Osteoblast (primary cell): ENCODE measurements at regions not wholly inside any gene's neighbourhood (a gene's known extent, or its start where the extent isn't known, plus 50 kb on each side); places are given as distances from the start of the nearest gene placed in this dataset.

ENCODE experiments used
- DNase-seq: peaks from one replicate; pipeline ENCODE4 v3.0.0; 2011; ENCODE audit warnings: low spot score, mixed read lengths; ENCODE audit not compliant: insufficient read length; ENCODE audit errors: missing footprints
- H2AFZ ChIP-seq: 2 replicates; pipeline ENCODE4 v1.6.0; 2011; ENCODE audit warnings: mild to moderate bottlenecking, low read length
- H3K27ac ChIP-seq: 2 replicates; pipeline ENCODE4 v1.5.1; 2011; ENCODE audit warnings: mild to moderate bottlenecking, low read depth, low read length, moderate library complexity
- H3K27me3 ChIP-seq: 2 replicates; pipeline ENCODE4 v1.6.0; 2012; ENCODE audit warnings: mild to moderate bottlenecking, control low read depth, inconsistent platforms, low read length, moderate library complexity; ENCODE audit not compliant: insufficient read depth
- H3K36me3 ChIP-seq: 2 replicates; pipeline ENCODE4 v1.5.1; 2011; ENCODE audit warnings: mild to moderate bottlenecking, low read length, control low read depth, moderate library complexity; ENCODE audit not compliant: insufficient read depth
- H3K4me1 ChIP-seq: 2 replicates; pipeline ENCODE4 v1.5.1; 2011; ENCODE audit warnings: mild to moderate bottlenecking, low read length, control low read depth, moderate library complexity; ENCODE audit not compliant: insufficient read depth
- H3K4me2 ChIP-seq: 2 replicates; pipeline ENCODE4 v1.6.0; 2011; ENCODE audit warnings: mild to moderate bottlenecking, low read length; ENCODE audit not compliant: insufficient read depth
- H3K4me3 ChIP-seq: fragments of 200-600 bp; sonication (generic); 3 replicates; pipeline ENCODE4 v1.5.1; 2012; ENCODE audit warnings: mild to moderate bottlenecking, low read length, inconsistent platforms; ENCODE audit not compliant: insufficient read depth
- H3K79me2 ChIP-seq: 2 replicates; pipeline ENCODE4 v1.6.0; 2012; ENCODE audit warnings: mild to moderate bottlenecking, low read length, control low read depth, inconsistent platforms; ENCODE audit not compliant: insufficient read depth
- H3K9me3 ChIP-seq: 2 replicates; pipeline ENCODE4 v1.5.1; 2011; ENCODE audit warnings: low read depth, low read length, control low read depth
- H4K20me1 ChIP-seq: 2 replicates; pipeline ENCODE4 v1.6.0; 2012; ENCODE audit warnings: mild to moderate bottlenecking, low read length, control low read depth; ENCODE audit not compliant: insufficient read depth
- TF ChIP-seq, protein P1 (sequence below): IDR thresholded peaks from 2 replicates; pipeline ENCODE4 v1.5.1; 2011; ENCODE audit warnings: mild to moderate bottlenecking, low read depth, low read length, moderate library complexity; ENCODE audit errors: extremely low read depth

- H3K9me3 ChIP-seq: no peaks in the 10 kb centered on the region
- no peak overlapping the region for H3K4me3 ChIP-seq
- no peak overlapping the region for H2AFZ ChIP-seq
- no peaks in the 10 kb centered on the region for H3K4me1 ChIP-seq
- no peaks in the 10 kb centered on the region for H3K79me2 ChIP-seq
- TF ChIP-seq, protein P1, sequence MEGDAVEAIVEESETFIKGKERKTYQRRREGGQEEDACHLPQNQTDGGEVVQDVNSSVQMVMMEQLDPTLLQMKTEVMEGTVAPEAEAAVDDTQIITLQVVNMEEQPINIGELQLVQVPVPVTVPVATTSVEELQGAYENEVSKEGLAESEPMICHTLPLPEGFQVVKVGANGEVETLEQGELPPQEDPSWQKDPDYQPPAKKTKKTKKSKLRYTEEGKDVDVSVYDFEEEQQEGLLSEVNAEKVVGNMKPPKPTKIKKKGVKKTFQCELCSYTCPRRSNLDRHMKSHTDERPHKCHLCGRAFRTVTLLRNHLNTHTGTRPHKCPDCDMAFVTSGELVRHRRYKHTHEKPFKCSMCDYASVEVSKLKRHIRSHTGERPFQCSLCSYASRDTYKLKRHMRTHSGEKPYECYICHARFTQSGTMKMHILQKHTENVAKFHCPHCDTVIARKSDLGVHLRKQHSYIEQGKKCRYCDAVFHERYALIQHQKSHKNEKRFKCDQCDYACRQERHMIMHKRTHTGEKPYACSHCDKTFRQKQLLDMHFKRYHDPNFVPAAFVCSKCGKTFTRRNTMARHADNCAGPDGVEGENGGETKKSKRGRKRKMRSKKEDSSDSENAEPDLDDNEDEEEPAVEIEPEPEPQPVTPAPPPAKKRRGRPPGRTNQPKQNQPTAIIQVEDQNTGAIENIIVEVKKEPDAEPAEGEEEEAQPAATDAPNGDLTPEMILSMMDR: no peak
- no peak overlapping the region for H3K4me2 ChIP-seq
- H3K36me3 ChIP-seq: no peaks in the 10 kb centered on the region
- no peaks in the 10 kb centered on the region for H4K20me1 ChIP-seq
- no peaks in the 10 kb centered on the region for H3K27me3 ChIP-seq
- H3K27ac ChIP-seq: no peak overlapping the region
- DNase-seq: no peak
These were observed 110.9 kb upstream of the RMP24 start for GRCh38 chr18:35861367-35862118.

- Histone ChIP-seq H3K36me3 (no peaks in the 10 kb centered on the region), H3K4me3 (no peak overlapping the region), H3K4me2 (no peak overlapping the region), H3K4me1 (no peaks in the 10 kb centered on the region), H3K9me3 (no peaks in the 10 kb centered on the region), H2AFZ (no peak overlapping the region), H3K27ac (no peak overlapping the region), H3K27me3 (no peaks in the 10 kb centered on the region), H3K79me2 (no peaks in the 10 kb centered on the region), H4K20me1 (no peaks in the 10 kb centered on the region)
- TF ChIP-seq, protein P1: no peak
- DNase-seq: no peak
These were observed 110.3 kb upstream of the RMP24 start for GRCh38 chr18:35862119-35862640.

GRCh38 chr18:35864916-35865315 is 107.6 kb upstream of the RMP24 start:
- no peak overlapping the region for H3K27ac ChIP-seq
- TF ChIP-seq, protein P1: no peak

GRCh38 chr18:35868915-35869314 is 103.6 kb upstream of the RMP24 start:
- Histone ChIP-seq H3K4me1 (no peaks in the 10 kb centered on the region), H3K27ac (no peak overlapping the region), H2AFZ (no peak overlapping the region), H3K79me2 (no peaks in the 10 kb centered on the region), H3K9me3 (no peaks in the 10 kb centered on the region), H3K27me3 (no peaks in the 10 kb centered on the region), H4K20me1 (no peaks in the 10 kb centered on the region), H3K4me2 (no peak overlapping the region), H3K4me3 (no peak overlapping the region), H3K36me3 (no peaks in the 10 kb centered on the region)
- TF ChIP-seq, protein P1: no peak
- DNase-seq: no peak

More at GRCh38 chr18:35864916-35865315, 107.6 kb upstream of the RMP24 start:
- Histone ChIP-seq H3K4me1 (no peaks in the 10 kb centered on the region), H2AFZ (no peak overlapping the region), H3K79me2 (no peaks in the 10 kb centered on the region), H3K27me3 (no peaks in the 10 kb centered on the region), H4K20me1 (no peaks in the 10 kb centered on the region), H3K4me3 (no peak overlapping the region), H3K4me2 (no peak overlapping the region), H3K36me3 (no peaks in the 10 kb centered on the region), H3K9me3 (no peaks in the 10 kb centered on the region)
- no peak for DNase-seq
